A549 (cell line): ENCODE measurements at regions not wholly inside any gene's neighbourhood (a gene's known extent, or its start where the extent isn't known, plus 50 kb on each side); places are given as distances from the start of the nearest gene placed in this dataset.

ENCODE experiments used
- ATAC-seq, 2 experiments: fragments of 200-7000 bp in 1 of 2; fragments of >200 bp in 1 of 2; cut with Nextera tagmentation in 1 of 2; cut with Tn5 transposase in 1 of 2; 3 replicates each; pipeline versions ENCODE4 v1.8.0 to v1.9.1; 2018 to 2020; ENCODE audit warnings: mild to moderate bottlenecking in 1 of 2, moderate library complexity in 1 of 2
- CTCF ChIA-PET: fragments of 300-600 bp; sonication (Branson Sonifier 250); formaldehyde crosslinking; extraction: SDS; loops from one replicate; lab custom pipeline; 2021; ENCODE audit warnings: antibody characterized with exemption, inconsistent platforms; lab: Yijun Ruan, JAX
- POLR2A ChIA-PET: fragments of 350-600 bp; formaldehyde crosslinking; extraction: SDS; loops from one replicate; lab custom pipeline; 2021; ENCODE audit warnings: antibody characterized with exemption, inconsistent platforms; lab: Yijun Ruan, JAX
- DNase-seq, 2 experiments: peaks; one replicate each; pipeline versions ENCODE4 v3.0.0 to v3.0.0-alpha.2; 2011 to 2016; ENCODE audit warnings: low read depth in 1 of 2, low spot score in 1 of 2
- FAIRE-seq: peaks from 2 replicates; lab custom pipeline; 2011; peaks lifted over from hg19 to GRCh38; lab: Jason Lieb, UNC
- H3K27ac ChIP-seq, 2 experiments: fragments of >200 bp; sonication (Bioruptor Twin); formaldehyde crosslinking; 3 replicates each; pipeline ENCODE4 v1.5.1; 2016 to 2017
- H3K4me1 ChIP-seq: fragments of >200 bp; sonication (Bioruptor Twin); formaldehyde crosslinking; 3 replicates; pipeline ENCODE4 v1.6.1; 2016
- H3K4me2 ChIP-seq: fragments of >200 bp; sonication (Bioruptor Twin); formaldehyde crosslinking; 3 replicates; pipeline ENCODE4 v1.6.1; 2016
- H3K4me3 ChIP-seq: fragments of >200 bp; sonication (Bioruptor Twin); formaldehyde crosslinking; 3 replicates; pipeline ENCODE4 v1.5.1; 2016
- H3K9me3 ChIP-seq: fragments of >200 bp; sonication (Bioruptor Twin); formaldehyde crosslinking; 3 replicates; pipeline ENCODE4 v1.6.1; 2016
- BHLHE40 ChIP-seq: IDR thresholded peaks from 2 replicates; pipeline ENCODE4 v1.6.1; 2012; ENCODE audit warnings: low read depth, low read length, inconsistent platforms
- CBX2 ChIP-seq: fragments of 200-600 bp; sonication (generic); IDR thresholded peaks from 2 replicates; pipeline ENCODE4 v1.6.1; 2016; ENCODE audit warnings: low read depth, mild to moderate bottlenecking, borderline replicate concordance
- CHD4 ChIP-seq: fragments of 200-600 bp; sonication (generic); IDR thresholded peaks from 2 replicates; pipeline ENCODE4 v1.6.1; 2016; ENCODE audit warnings: antibody characterized with exemption, mild to moderate bottlenecking, borderline replicate concordance
- EP300 ChIP-seq, 2 experiments: fragments of >200 bp; sonication (Bioruptor Twin); formaldehyde crosslinking; IDR thresholded peaks; 2 replicates in 1 of 2; 3 replicates in 1 of 2; pipeline ENCODE4 v1.6.1; 2016 to 2017
- ESRRA ChIP-seq: fragments of 150-350 bp; IDR thresholded peaks from 2 replicates; pipeline ENCODE4 v1.6.1; 2014; ENCODE audit warnings: mild to moderate bottlenecking, low read length, borderline replicate concordance
- FOSB ChIP-seq: fragments of 250-450 bp; sonication (Bioruptor Pico); IDR thresholded peaks from 2 replicates; pipeline ENCODE4 v1.5.0; 2020; ENCODE audit warnings: mild to moderate bottlenecking, moderate library complexity
- FOSL2 ChIP-seq, 2 experiments: fragments of 450-650 bp in 1 of 2; fragments of >200 bp in 1 of 2; sonication (Bioruptor Twin) in 1 of 2; formaldehyde crosslinking; IDR thresholded peaks; 2 replicates each; pipeline versions ENCODE4 v1.5.0 to v1.6.1; 2016 to 2020; ENCODE audit warnings: mild to moderate bottlenecking in 1 of 2, moderate library complexity in 1 of 2
- HDAC2 ChIP-seq: fragments of 200-600 bp; sonication (generic); IDR thresholded peaks from 2 replicates; pipeline ENCODE4 v1.6.1; 2016
- HOXB13 ChIP-seq: fragments of 250-450 bp; sonication (Bioruptor Pico); IDR thresholded peaks from 2 replicates; pipeline ENCODE4 v1.5.0; 2020; ENCODE audit warnings: low read depth, mild to moderate bottlenecking, moderate library complexity
- JUN ChIP-seq, 2 experiments: fragments of >200 bp; sonication (Bioruptor Twin); formaldehyde crosslinking; IDR thresholded peaks; 2 replicates in 1 of 2; 3 replicates in 1 of 2; pipeline ENCODE4 v1.6.1; 2016 to 2017
- JUNB ChIP-seq: fragments of >200 bp; sonication (Bioruptor Twin); formaldehyde crosslinking; IDR thresholded peaks from 2 replicates; pipeline ENCODE4 v1.6.1; 2016
- KDM1A ChIP-seq: fragments of 200-600 bp; sonication (generic); IDR thresholded peaks from 2 replicates; pipeline ENCODE4 v1.6.1; 2016; ENCODE audit warnings: low read depth, mild to moderate bottlenecking
- KDM5A ChIP-seq: fragments of 200-600 bp; sonication (generic); IDR thresholded peaks from 2 replicates; pipeline ENCODE4 v1.6.1; 2016; ENCODE audit warnings: antibody characterized with exemption, mild to moderate bottlenecking
- NFE2L2 ChIP-seq: fragments of 150-350 bp; conservative IDR thresholded peaks from 2 replicates; pipeline ENCODE4 v1.6.1; 2014; ENCODE audit warnings: low read length
- NPAS2 ChIP-seq: fragments of 250-450 bp; sonication (Bioruptor Pico); IDR thresholded peaks from 2 replicates; pipeline ENCODE4 v1.8.0; 2022; ENCODE audit warnings: mild to moderate bottlenecking, moderate library complexity, borderline replicate concordance
- NR3C1 ChIP-seq: fragments of >200 bp; sonication (Bioruptor Twin); formaldehyde crosslinking; IDR thresholded peaks from 3 replicates; pipeline ENCODE4 v1.6.1; 2017
- PHF8 ChIP-seq: fragments of 200-600 bp; sonication (generic); IDR thresholded peaks from 2 replicates; pipeline ENCODE4 v1.6.1; 2016; ENCODE audit warnings: low read depth, mild to moderate bottlenecking, antibody characterized with exemption, moderate library complexity, borderline replicate concordance
- RAD21 ChIP-seq, 2 experiments: fragments of >200 bp in 1 of 2; sonication (Bioruptor Twin) in 1 of 2; formaldehyde crosslinking in 1 of 2; IDR thresholded peaks in 1 of 2; conservative IDR thresholded peaks in 1 of 2; 2 replicates in 1 of 2; 3 replicates in 1 of 2; pipeline ENCODE4 v1.6.1; 2012 to 2018; ENCODE audit warnings: inconsistent platforms in 1 of 2
- RARB ChIP-seq: fragments of 250-450 bp; sonication (Bioruptor Pico); IDR thresholded peaks from 2 replicates; pipeline ENCODE4 v1.8.0; 2021; ENCODE audit warnings: mild to moderate bottlenecking, moderate library complexity
- RCOR1 ChIP-seq: fragments of 150-350 bp; IDR thresholded peaks from 2 replicates; pipeline ENCODE4 v1.6.1; 2014; ENCODE audit warnings: antibody characterized with exemption, low read length, low read depth
- RNF2 ChIP-seq: fragments of 200-600 bp; sonication (generic); IDR thresholded peaks from 2 replicates; pipeline ENCODE4 v1.6.1; 2016; ENCODE audit warnings: low read depth, mild to moderate bottlenecking, antibody characterized with exemption, moderate library complexity, borderline replicate concordance
- SMC3 ChIP-seq: fragments of >200 bp; sonication (Bioruptor Twin); formaldehyde crosslinking; IDR thresholded peaks from 3 replicates; pipeline ENCODE4 v1.6.1; 2018; ENCODE audit warnings: inconsistent platforms
- ZC3H11A ChIP-seq: fragments of 450-650 bp; IDR thresholded peaks from 2 replicates; pipeline ENCODE4 v1.6.1; 2014; ENCODE audit warnings: antibody characterized with exemption, mild to moderate bottlenecking
- ZSCAN20 ChIP-seq: fragments of 250-450 bp; sonication (Bioruptor Pico); IDR thresholded peaks from 2 replicates; pipeline ENCODE4 v1.8.0; 2022; ENCODE audit warnings: mild to moderate bottlenecking, moderate library complexity
- WGBS: methylation state at CpG from one replicate; pipeline ENCODE4 v1.1.6; 2017; ENCODE audit errors: missing lambda C conversion rate; 5-methylcytosine and 5-hydroxymethylcytosine counted together
- TF ChIP-seq, protein P1 (sequence below): fragments of >200 bp; sonication (Bioruptor Twin); formaldehyde crosslinking; IDR thresholded peaks from 3 replicates; pipeline ENCODE4 v1.6.1; 2016
- TF ChIP-seq, protein P2 (sequence below): fragments of 450-650 bp; IDR thresholded peaks from 2 replicates; pipeline ENCODE4 v1.6.1; 2014; ENCODE audit warnings: antibody characterized with exemption
- TF ChIP-seq, protein P3 (sequence below): fragments of 200-600 bp; sonication (generic); IDR thresholded peaks from 2 replicates; pipeline ENCODE4 v1.6.1; 2016; ENCODE audit warnings: antibody characterized with exemption, mild to moderate bottlenecking, moderate library complexity
- TF ChIP-seq, protein P4 (sequence below): IDR thresholded peaks from 2 replicates; pipeline ENCODE4 v1.6.1; 2012

DNA sequence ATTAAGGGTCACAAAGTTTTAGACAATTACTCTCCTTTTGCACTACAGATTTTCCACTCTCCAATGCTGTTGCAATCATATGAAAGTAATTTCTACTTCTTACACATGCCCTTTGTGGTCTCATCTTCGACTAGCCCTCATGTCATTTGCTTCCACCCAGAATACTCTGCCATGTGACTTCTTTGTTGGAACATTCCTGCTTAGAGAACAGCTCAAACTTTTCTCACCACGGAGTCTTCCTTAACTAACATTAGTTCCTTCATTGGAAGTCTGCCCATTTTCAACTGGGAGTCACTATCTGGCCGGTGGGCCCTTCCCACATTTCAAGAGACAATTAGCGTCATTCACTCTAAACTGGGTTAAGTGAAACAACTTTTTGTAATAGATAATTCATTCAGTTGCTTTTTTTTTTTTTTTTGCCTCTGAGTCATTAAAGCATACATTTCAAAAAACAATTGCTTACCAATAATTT, 142.6 kb upstream of the PALMD start:
- Histone ChIP-seq H3K4me1 (no peaks in the 10 kb centered on the region), H3K4me3 (no peak overlapping the region), H3K9me3 (no peaks in the 10 kb centered on the region)
- DNase-seq = no peak
- POLR2A ChIA-PET = no interaction called here
- no peak for TF ChIP-seq HOXB13 (CRISPR knock-in tag)
- no peak for TF ChIP-seq JUN (IDR thresholded peaks at IDR 0.05)
- no peak for TF ChIP-seq SMC3
- TF ChIP-seq, protein P1, sequence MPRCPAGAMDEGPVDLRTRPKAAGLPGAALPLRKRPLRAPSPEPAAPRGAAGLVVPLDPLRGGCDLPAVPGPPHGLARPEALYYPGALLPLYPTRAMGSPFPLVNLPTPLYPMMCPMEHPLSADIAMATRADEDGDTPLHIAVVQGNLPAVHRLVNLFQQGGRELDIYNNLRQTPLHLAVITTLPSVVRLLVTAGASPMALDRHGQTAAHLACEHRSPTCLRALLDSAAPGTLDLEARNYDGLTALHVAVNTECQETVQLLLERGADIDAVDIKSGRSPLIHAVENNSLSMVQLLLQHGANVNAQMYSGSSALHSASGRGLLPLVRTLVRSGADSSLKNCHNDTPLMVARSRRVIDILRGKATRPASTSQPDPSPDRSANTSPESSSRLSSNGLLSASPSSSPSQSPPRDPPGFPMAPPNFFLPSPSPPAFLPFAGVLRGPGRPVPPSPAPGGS = no peak
- TF ChIP-seq KDM1A = no peak
- no peak for TF ChIP-seq NPAS2 (CRISPR knock-in tag)
- no peak for TF ChIP-seq ESRRA
- no peak for TF ChIP-seq RCOR1
- TF ChIP-seq BHLHE40 = no peak
- no peak for TF ChIP-seq ZSCAN20
- no peak for TF ChIP-seq NR3C1
- TF ChIP-seq, all 56 proteins: peak for 0
- Histone ChIP-seq H3K4me2 (no peak overlapping the region), H3K27ac (no peak overlapping the region)
- WGBS = 34% methylated on average over 4 of the region's 4 CpGs
- no peak for ATAC-seq
- CTCF ChIA-PET = no interaction called here
- FAIRE-seq = no peak

DNA sequence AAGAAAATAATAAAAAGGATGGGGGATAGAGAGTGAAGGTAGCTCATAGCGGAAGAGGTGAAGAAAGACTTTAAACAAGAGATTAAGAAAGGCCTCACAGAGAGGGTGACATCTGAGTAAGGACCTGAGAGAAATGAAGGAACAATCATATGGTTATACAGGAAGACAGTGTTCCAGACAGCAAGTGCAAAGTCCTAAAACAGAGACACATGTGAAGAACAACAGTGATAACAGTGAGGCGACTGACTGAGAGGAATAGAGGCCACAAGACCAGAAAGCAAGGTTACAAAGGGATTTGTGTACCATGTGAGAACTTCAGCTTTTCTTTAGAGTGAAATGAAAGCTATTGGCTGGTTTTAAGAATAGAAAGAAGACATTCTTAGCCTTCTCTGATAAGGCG, 141.6 kb upstream of the PALMD start:
- no peak for TF ChIP-seq RNF2
- TF ChIP-seq CHD4 = no peak
- TF ChIP-seq, protein P2, sequence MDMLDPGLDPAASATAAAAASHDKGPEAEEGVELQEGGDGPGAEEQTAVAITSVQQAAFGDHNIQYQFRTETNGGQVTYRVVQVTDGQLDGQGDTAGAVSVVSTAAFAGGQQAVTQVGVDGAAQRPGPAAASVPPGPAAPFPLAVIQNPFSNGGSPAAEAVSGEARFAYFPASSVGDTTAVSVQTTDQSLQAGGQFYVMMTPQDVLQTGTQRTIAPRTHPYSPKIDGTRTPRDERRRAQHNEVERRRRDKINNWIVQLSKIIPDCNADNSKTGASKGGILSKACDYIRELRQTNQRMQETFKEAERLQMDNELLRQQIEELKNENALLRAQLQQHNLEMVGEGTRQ = no peak
- no peak for TF ChIP-seq KDM5A
- no peak for TF ChIP-seq HDAC2
- TF ChIP-seq BHLHE40 = no peak
- no peak for TF ChIP-seq NFE2L2
- no peak for TF ChIP-seq NR3C1
- Histone ChIP-seq H3K9me3 (no peaks in the 10 kb centered on the region), H3K27ac (no peak overlapping the region), H3K4me2 (no peak overlapping the region), H3K4me3 (no peak overlapping the region), H3K4me1 (no peaks in the 10 kb centered on the region)
- ATAC-seq (no peak), FAIRE-seq (no peak), DNase-seq (no peak)
- ChIA-PET POLR2A (no interaction called here), CTCF (no interaction called here)
- 70% methylated on average over 3 of the region's 3 CpGs for WGBS

DNA sequence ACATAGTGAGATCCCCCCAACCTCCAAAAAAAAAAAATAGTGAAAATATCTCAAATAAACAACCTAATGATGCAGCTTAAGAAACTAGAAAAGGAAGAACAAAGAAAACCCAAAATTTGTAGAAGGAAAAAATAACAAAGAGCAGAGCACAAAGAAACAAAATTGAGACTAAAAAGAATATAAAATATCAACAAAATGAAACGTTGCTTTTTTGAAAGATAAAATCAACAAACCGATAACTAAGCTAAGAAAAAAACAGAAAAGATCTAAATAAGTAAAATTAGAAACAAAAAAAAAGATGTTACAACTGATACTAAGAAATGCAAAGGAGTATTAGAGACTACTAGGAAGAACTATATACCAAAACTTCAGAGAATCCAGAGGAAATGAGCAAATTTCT, 139.3 kb upstream of the PALMD start:
- H3K4me1 ChIP-seq = no peaks in the 10 kb centered on the region
- DNase-seq = no peak
- no peak for FAIRE-seq
- 27% methylated on average over 2 of the region's 2 CpGs for WGBS
- ChIA-PET POLR2A (no interaction called here), CTCF (interaction anchor here (0.9 kb wide), 1 partner anchor 21 kb away, joined by 3 read pairs; no protein-coding TSS in a partner anchor)
- no peaks in the 10 kb centered on the region for H3K9me3 ChIP-seq
- no peak overlapping the region for H3K4me3 ChIP-seq
- no peak for ATAC-seq
- no peak overlapping the region for H3K4me2 ChIP-seq
- no peak overlapping the region for H3K27ac ChIP-seq
- TF ChIP-seq RAD21 (conservative IDR thresholded peaks at IDR 0.05 in 1 of 2, IDR thresholded peaks at IDR 0.05 in 1 of 2) = no peak
- TF ChIP-seq ZC3H11A = no peak
- TF ChIP-seq JUNB = no peak
- TF ChIP-seq, protein P2 = no peak
- no peak for TF ChIP-seq FOSB (CRISPR knock-in tag)
- TF ChIP-seq FOSL2 (IDR thresholded peaks at IDR 0.05) = no peak
- TF ChIP-seq FOSL2 (CRISPR knock-in tag; IDR thresholded peaks at IDR 0.05) = no peak
- TF ChIP-seq, protein P3, sequence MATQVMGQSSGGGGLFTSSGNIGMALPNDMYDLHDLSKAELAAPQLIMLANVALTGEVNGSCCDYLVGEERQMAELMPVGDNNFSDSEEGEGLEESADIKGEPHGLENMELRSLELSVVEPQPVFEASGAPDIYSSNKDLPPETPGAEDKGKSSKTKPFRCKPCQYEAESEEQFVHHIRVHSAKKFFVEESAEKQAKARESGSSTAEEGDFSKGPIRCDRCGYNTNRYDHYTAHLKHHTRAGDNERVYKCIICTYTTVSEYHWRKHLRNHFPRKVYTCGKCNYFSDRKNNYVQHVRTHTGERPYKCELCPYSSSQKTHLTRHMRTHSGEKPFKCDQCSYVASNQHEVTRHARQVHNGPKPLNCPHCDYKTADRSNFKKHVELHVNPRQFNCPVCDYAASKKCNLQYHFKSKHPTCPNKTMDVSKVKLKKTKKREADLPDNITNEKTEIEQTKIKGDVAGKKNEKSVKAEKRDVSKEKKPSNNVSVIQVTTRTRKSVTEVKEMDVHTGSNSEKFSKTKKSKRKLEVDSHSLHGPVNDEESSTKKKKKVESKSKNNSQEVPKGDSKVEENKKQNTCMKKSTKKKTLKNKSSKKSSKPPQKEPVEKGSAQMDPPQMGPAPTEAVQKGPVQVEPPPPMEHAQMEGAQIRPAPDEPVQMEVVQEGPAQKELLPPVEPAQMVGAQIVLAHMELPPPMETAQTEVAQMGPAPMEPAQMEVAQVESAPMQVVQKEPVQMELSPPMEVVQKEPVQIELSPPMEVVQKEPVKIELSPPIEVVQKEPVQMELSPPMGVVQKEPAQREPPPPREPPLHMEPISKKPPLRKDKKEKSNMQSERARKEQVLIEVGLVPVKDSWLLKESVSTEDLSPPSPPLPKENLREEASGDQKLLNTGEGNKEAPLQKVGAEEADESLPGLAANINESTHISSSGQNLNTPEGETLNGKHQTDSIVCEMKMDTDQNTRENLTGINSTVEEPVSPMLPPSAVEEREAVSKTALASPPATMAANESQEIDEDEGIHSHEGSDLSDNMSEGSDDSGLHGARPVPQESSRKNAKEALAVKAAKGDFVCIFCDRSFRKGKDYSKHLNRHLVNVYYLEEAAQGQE = no peak
- TF ChIP-seq EP300 (IDR thresholded peaks at IDR 0.05) = no peak
- TF ChIP-seq, protein P4, sequence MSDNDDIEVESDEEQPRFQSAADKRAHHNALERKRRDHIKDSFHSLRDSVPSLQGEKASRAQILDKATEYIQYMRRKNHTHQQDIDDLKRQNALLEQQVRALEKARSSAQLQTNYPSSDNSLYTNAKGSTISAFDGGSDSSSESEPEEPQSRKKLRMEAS = no peak
- no peak for TF ChIP-seq CBX2
- no peak for TF ChIP-seq KDM1A
- TF ChIP-seq RARB = no peak
- no peak for TF ChIP-seq HDAC2
- TF ChIP-seq NR3C1 = no peak
- TF ChIP-seq JUN (IDR thresholded peaks at IDR 0.05) = no peak
- TF ChIP-seq PHF8 = no peak
